Panc1 (cell line): ENCODE measurements at regions not wholly inside any gene's neighbourhood (a gene's known extent, or its start where the extent isn't known, plus 50 kb on each side); places are given as distances from the start of the nearest gene placed in this dataset.

Experiments
- TF ChIP-seq, protein P1 (sequence below): fragments of 450-650 bp; IDR thresholded peaks from 2 replicates; pipeline ENCODE4 v1.5.1; 2017; ENCODE audit warnings: mild to moderate bottlenecking
- TF ChIP-seq, protein P2 (sequence below), 2 experiments: IDR thresholded peaks; 2 replicates each; pipeline ENCODE4 v1.6.1; 2011 to 2012; ENCODE audit warnings: low read depth in 2 of 2, control low read depth in 1 of 2, low read length in 1 of 2, mild to moderate bottlenecking in 1 of 2, moderate library complexity in 1 of 2; ENCODE audit not compliant: insufficient read depth in 1 of 2

DNA sequence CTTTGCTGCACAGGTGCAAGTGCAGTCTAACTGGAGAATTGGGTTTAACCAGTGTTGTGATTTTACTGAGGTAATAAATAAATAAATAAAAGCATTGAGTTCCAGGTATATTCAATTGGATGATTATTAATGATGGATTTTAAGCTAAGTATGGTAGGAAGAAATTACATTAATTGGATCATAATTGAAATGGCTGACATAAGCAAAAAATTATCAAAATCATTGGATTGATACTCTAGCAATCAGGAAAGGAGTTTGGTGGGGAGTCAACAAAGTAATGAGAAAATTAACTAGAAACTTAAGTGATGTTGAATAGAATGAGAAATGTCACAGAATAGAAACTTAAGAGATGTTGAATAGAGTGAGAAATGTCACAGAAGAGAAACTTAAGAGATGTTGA is 981.9 kb downstream of the SI start:
- TF ChIP-seq, protein P1, sequence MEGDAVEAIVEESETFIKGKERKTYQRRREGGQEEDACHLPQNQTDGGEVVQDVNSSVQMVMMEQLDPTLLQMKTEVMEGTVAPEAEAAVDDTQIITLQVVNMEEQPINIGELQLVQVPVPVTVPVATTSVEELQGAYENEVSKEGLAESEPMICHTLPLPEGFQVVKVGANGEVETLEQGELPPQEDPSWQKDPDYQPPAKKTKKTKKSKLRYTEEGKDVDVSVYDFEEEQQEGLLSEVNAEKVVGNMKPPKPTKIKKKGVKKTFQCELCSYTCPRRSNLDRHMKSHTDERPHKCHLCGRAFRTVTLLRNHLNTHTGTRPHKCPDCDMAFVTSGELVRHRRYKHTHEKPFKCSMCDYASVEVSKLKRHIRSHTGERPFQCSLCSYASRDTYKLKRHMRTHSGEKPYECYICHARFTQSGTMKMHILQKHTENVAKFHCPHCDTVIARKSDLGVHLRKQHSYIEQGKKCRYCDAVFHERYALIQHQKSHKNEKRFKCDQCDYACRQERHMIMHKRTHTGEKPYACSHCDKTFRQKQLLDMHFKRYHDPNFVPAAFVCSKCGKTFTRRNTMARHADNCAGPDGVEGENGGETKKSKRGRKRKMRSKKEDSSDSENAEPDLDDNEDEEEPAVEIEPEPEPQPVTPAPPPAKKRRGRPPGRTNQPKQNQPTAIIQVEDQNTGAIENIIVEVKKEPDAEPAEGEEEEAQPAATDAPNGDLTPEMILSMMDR, result no peak
- TF ChIP-seq, protein P2, sequence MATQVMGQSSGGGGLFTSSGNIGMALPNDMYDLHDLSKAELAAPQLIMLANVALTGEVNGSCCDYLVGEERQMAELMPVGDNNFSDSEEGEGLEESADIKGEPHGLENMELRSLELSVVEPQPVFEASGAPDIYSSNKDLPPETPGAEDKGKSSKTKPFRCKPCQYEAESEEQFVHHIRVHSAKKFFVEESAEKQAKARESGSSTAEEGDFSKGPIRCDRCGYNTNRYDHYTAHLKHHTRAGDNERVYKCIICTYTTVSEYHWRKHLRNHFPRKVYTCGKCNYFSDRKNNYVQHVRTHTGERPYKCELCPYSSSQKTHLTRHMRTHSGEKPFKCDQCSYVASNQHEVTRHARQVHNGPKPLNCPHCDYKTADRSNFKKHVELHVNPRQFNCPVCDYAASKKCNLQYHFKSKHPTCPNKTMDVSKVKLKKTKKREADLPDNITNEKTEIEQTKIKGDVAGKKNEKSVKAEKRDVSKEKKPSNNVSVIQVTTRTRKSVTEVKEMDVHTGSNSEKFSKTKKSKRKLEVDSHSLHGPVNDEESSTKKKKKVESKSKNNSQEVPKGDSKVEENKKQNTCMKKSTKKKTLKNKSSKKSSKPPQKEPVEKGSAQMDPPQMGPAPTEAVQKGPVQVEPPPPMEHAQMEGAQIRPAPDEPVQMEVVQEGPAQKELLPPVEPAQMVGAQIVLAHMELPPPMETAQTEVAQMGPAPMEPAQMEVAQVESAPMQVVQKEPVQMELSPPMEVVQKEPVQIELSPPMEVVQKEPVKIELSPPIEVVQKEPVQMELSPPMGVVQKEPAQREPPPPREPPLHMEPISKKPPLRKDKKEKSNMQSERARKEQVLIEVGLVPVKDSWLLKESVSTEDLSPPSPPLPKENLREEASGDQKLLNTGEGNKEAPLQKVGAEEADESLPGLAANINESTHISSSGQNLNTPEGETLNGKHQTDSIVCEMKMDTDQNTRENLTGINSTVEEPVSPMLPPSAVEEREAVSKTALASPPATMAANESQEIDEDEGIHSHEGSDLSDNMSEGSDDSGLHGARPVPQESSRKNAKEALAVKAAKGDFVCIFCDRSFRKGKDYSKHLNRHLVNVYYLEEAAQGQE (IDR thresholded peaks at IDR 0.05; ENCODE audit: insufficient read depth in 1 of 2, low read depth in 2 of 2, low read length in 1 of 2), result no peak
